DMS79 treated with DMSO at 0.1 percent for 48 hours (cell line): ENCODE measurements at regions not wholly inside any gene's neighbourhood (a gene's known extent, or its start where the extent isn't known, plus 50 kb on each side); places are given as distances from the start of the nearest gene placed in this dataset.

Source experiments
- DNase-seq: peaks from one replicate; lab custom pipeline; 2025; lab: John Stamatoyannopoulos, UW

- DNase-seq = no peak
Measured at GRCh38 chr18:72089432-72089831, 454.7 kb downstream of the CBLN2 start.

- DNase-seq = no peak
Measured at GRCh38 chr18:72086421-72086820, 457.7 kb downstream of the CBLN2 start.

- no peak for DNase-seq
Measured at GRCh38 chr18:72075040-72075439, 469.1 kb downstream of the CBLN2 start.

- no peak for DNase-seq
Measured at GRCh38 chr18:72063001-72063400, 481.1 kb downstream of the CBLN2 start.

GRCh38 chr18:72058851-72059250, 485.3 kb downstream of the CBLN2 start:
- no peak for DNase-seq

GRCh38 chr18:72056171-72056570, 488.0 kb downstream of the CBLN2 start:
- DNase-seq = no peak

GRCh38 chr18:72041313-72042032, 502.7 kb downstream of the CBLN2 start:
- no peak for DNase-seq

GRCh38 chr18:72013427-72013850, 530.7 kb downstream of the CBLN2 start:
- DNase-seq = no peak

GRCh38 chr18:71998547-71999097, 545.5 kb downstream of the CBLN2 start:
- DNase-seq = no peak

- DNase-seq = no peak
Measured at GRCh38 chr18:71995904-71996465, 548.2 kb downstream of the CBLN2 start.

GRCh38 chr18:71994273-71994672, 549.9 kb downstream of the CBLN2 start:
- DNase-seq = no peak

GRCh38 chr18:71989616-71990015, 554.5 kb downstream of the CBLN2 start:
- no peak for DNase-seq

- no peak for DNase-seq
Measured at GRCh38 chr18:71986351-71987050, 557.6 kb downstream of the CBLN2 start.

- no peak for DNase-seq
Measured at GRCh38 chr18:71976744-71977143, 567.4 kb downstream of the CBLN2 start.

GRCh38 chr18:71966791-71967190, 577.4 kb downstream of the CBLN2 start:
- DNase-seq = no peak

- no peak for DNase-seq
Measured at GRCh38 chr18:71958605-71959004, 585.5 kb downstream of the CBLN2 start.

GRCh38 chr18:71951001-71951400, 593.1 kb downstream of the CBLN2 start:
- no peak for DNase-seq

GRCh38 chr18:71942433-71942832, 601.7 kb downstream of the CBLN2 start:
- DNase-seq = no peak

- DNase-seq = no peak
Measured at GRCh38 chr18:71939483-71939882, 604.7 kb downstream of the CBLN2 start.

GRCh38 chr18:71936744-71937143, 607.4 kb downstream of the CBLN2 start:
- no peak for DNase-seq

- DNase-seq = no peak
Measured at GRCh38 chr18:71919211-71919610, 624.9 kb downstream of the CBLN2 start.

GRCh38 chr18:71913641-71914040, 630.5 kb downstream of the CBLN2 start:
- DNase-seq = no peak

- no peak for DNase-seq
Measured at GRCh38 chr18:71902482-71902881, 641.7 kb downstream of the CBLN2 start.
